Hematopoietic multipotent progenitor cell treated with erythropoietin and hydrocortisone succinate and interleukin-3 and kit ligand, for 17 days (in vitro differentiated cells): ENCODE measurements at regions not wholly inside any gene's neighbourhood (a gene's known extent, or its start where the extent isn't known, plus 50 kb on each side); places are given as distances from the start of the nearest gene placed in this dataset.

Experiments
- DNase-seq: peaks from one replicate; pipeline ENCODE4 v3.0.0-alpha.2; 2015; ENCODE audit warnings: low spot score

DNA sequence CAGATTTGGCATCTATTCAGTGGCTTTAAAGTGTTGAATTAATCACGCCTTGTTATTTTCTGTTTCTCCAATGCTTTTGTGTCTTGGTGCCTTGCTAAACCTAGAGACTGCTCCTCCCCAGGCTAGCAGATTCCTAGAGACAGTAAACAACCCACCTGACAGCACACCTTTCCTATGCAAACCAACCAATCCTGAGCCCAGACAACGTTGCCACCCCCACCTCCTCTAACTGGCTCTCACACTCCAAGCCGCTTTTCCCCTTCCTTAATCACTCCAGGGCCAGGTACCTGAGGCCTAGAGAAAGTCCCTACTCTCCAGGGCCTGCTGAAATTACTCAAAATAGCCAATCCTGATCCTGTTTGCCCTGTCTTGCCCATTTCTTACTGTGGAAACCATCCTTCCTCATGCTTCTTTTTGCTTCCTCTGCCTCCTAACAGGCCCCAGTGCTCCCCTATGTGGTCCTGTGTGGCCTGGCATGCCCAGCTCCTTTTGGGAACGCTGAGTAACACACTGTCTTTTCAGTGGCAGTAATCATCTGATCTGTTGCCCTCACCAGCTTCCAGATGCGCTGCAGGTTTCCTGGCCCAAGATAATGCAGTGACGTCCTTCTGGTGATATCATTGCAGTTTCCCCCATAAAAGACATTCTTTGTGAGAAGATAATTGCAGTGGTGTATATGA, 53.4 kb downstream of the GAS1 start:
- no peak for DNase-seq

DNA sequence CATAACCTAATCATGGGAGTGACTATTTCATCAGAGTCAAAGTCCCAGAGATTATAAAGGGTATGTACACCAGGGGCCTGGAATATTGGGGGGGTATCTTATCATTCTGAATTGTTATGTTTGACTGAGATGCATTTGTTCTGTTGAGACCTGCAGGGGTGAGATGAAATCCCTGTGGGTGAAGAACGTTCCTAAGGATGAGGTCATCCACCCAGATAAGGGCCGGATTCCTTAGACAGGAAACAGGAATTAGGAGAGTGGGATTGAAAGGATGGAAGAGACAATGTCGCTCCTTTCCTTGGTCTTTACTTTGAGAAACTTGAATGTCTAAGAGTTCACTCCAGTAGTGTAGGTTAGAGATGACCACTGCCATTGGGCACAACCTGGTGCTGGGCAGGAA, 54.7 kb downstream of the GAS1 start:
- DNase-seq = no peak

DNA sequence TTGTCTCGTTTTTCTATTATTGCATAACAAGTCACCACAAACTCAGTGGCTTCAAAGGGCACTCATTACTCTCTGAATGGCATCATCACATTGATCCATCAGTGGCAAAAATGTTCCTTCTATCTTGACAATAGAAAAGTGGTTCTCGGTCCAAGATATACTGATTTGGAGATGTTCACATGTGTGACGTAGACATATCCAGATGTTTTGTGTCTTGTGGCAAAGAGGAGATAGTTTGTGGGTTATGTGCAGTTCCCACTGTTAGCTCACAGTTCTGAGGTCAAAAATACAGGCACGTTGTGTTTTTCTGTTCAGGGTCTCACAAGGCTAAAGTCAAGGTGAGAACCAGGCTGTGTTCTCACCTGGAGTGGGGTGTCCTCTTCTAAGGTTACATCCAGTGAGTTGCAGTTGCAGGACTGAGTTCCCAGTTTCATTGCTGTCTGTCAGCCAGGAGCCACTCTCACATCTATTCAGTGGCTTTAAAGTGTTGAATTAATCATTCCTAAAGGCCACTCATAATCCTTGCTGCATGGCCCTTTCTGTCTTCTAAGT, 55.3 kb downstream of the GAS1 start:
- no peak for DNase-seq

DNA sequence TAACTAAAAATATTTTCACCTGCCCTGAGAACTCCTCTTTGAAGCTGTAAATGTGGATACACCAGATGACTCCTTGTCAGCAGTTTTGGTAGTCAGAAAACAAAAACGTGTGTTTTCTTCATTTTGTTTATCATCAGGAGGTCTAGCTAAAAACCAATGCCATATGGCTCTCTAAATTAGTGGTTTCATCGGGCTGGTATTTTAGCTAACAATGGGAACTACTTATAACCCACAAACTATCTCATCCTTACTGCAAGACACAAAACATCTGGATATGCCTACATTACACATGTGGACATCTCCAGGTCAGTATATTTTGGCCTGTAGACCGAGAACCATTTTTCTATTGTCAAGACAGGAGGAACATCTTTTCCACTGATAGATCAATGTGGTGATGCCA, 56.2 kb downstream of the GAS1 start:
- no peak for DNase-seq

DNA sequence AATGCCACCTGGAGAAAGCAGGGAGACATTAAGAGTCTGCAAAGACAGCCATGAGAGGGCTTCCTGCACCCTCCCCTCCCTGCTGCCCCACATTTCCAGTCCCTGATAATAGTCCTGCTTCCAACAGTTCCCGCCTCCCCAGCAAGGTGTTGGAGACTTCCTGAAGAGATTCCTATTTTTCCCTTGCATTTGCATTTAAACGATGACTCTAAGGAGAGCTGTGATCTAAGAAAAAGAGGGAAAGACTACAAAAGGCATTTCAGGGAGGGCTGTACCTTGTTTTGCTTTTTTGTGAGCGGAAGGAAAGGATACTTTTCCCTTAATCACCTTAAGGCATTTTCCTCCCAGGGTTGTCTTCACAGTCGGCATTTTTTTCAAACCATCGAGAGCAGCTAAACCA, 62.1 kb downstream of the GAS1 start:
- no peak for DNase-seq

DNA sequence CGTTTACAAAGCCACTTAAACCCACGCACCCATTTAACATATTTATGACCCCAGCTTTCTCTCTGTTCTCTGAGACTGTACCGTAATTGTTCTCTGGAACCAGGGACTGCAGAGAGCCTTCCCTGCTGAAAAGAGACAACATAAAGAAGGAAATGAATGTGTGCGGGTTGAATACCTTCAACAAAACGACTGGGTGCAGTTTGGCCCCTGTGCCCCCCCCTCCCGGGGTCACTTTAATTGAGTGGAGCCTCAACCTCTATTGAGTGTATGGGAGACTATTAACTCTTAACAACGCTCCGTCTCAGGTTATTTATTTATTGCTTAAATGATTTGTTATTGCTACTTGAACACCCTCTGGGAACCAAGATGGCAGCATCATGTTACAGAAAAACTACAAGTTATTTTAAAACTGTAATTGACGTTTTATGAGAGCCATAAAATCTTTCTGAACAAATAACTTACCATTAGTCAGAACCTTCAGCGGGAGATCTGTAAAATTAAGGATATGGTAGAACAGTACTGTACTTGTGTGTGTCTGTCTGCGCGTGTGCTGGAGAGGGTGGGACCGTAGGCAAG, 70.6 kb downstream of the GAS1 start:
- DNase-seq = no peak

DNA sequence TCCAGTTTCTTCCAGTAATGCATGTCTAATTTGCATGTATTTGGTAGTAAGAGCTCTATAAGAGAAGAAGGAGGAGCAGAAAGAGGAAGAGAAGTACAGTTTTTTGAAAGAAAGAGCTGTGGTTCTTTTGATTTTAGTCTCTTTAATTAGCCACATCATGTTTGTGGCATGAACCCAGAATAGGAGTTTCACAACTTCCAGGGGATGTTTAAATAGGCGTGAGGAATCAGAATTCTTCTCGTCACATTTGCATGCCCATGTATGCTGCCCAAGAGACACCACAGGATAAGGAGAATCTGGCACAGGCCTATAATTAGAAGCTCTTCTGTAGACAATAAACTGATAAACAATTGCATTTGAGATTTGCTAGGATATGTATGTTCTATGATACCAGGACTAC, 78.7 kb downstream of the GAS1 start:
- DNase-seq = no peak

DNA sequence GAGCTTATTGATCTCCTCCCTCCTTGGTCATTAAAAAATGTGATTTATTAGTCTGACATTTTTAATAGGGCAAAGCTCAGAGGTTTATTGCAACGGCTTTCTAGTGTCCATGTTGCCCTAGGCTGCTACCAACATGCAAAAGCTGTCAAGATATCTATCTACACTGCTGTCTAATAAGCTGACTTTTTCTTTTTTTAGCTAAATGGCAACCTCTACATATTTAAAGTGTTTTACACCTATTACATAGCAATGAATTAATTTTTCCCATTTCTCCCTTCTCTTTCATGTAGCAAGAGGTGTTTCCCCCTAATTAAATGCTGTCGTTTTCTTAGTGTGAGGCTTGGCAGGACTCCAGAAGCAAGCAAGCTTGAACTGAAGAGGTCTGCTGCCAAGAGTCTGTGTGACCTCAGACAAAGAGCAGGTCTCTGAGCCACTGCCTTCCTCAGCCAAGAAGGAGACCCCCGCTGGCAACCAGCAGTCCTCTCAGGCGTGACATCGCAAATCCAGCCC, 79.4 kb downstream of the GAS1 start:
- no peak for DNase-seq

DNA sequence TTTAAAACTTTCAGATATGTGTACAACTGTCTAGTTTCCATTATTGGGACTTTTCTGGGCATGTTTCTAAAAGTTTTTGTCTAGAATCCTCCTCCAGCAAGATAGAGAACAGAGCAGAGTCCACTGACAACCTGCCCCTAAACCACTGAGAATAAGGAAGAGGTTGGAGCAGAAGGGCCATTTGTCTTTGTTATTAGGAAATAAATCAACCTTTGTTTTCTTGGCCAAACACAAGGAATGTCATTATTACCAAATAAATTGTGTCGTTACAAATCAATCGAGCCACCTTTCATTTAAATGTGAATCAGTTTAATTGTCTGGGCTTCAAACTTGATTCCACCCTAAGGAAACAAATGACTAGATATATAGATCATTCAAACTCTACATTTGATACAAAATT, 81.4 kb downstream of the GAS1 start:
- DNase-seq = no peak

DNA sequence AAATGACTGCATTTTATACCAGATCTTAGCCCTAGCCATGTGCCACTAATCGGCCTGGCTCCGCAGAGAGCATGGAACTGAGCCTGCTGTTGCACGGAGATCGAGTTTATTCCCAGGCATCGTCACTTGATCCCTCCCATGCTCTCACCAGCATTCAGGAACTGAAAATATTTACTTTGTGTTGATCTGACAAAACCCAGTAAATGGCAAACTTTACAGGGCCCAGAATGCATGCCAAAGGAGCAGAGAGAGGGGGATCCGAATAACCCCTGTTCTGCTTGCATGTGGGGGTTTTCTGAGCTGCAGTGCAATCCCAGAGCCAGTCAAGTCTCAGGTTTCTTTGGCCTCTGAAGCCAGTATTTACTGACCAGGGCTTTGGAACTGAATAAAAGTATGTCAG, 87.3 kb downstream of the GAS1 start:
- DNase-seq = no peak

DNA sequence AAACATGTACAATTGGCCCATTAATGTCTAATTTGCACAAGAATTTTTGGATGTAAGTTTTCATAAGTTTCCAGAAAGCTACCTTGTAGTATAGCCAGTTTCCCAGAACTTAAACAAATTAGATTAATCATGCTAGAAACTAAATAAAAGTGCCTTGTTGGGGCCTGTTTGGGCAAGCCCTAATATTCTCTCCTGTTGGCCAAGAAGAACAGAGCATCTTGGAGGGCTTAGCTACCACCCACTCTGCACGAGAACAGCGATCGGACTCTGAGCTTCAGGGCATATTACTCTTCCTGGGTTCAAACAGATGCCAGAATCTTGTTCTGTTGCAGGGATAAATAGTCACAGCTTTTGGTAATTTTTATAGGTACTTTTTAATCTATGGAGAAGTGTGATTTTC, 88.2 kb downstream of the GAS1 start:
- no peak for DNase-seq

DNA sequence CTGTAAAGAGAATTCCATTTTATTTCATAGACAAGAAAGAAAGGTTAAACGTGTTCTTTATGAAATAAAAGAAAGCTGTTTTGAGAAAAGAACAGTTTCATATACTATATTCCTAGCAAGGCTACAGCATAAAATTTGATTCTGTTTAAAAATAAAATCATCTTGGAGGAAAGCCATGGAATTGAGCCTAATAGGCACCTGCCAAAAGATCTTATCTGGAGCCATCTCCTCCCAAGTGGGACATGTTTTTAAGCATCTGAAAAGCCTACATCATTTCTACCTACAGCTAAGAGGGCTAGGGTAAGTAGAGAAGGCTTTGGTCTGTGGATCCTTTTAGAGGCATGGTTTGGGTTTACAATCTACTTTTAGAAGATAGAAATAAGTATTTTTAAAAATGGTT, 89.3 kb downstream of the GAS1 start:
- no peak for DNase-seq

DNA sequence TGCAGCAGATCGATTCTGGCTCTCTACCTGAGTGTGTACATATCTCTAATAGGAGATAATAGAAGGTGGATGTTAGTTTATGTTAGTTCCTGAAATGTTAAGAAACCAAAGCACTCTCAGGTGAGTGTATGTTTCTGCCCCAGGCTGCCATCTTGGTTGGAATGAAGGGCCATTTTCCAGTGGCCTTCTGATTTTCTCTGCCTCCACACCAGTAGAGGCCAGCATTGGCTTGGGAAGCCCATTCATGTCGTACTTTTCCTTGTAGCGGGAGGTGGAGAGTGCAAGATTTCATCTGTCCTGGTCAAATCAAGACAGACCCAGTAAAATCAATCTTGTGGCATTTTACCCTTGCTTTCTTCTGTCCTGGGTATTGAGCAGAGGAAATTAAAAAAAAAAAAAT, 91.0 kb downstream of the GAS1 start:
- DNase-seq = no peak

DNA sequence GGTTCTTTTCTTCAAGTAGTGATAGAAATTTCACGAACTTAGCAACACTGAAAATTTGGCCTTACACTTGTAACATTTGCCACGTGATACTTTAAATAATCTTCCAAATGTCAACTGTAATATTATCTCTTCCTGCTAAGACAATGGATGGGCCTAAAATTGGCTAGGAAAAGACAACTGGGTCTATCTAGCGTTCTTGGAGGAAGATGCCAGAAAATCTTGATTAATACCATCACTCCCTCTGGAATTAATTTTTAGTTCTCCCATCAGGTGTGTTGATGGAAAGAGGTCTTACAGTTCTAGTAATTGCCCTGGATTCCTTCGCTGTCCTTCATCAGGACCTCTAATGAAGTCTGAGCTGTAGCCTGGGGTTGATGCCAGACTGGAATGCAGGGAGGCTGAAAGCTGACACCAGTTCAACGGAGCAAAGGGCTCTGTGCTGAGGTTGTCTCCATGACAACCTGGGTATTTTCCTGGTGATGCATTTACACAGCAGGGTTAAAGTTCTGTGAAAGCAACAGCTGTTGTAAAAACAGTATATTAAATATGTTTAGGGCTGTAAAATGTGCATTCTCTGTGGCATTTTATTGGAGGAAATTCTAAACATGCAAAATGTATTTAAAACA, 92.3 kb downstream of the GAS1 start:
- DNase-seq = no peak

DNA sequence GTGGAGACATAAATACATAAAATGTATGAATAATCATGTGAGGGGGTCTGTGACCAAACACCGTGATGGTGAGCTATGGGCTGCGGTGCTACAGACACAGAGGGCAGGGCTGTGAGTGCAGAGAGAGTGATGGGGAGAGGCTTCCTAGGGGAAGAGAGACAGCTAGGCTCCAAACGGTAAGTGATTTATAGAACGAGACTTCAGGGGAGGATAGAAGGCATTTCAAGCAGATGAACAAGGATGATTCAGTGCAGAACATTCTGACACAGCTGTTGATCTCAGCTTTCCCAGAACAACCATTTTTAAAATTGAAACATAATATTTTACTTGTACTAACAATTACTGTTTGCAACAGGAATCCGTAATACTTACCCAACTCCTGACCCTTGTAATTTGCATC, 100.7 kb downstream of the GAS1 start:
- no peak for DNase-seq

DNA sequence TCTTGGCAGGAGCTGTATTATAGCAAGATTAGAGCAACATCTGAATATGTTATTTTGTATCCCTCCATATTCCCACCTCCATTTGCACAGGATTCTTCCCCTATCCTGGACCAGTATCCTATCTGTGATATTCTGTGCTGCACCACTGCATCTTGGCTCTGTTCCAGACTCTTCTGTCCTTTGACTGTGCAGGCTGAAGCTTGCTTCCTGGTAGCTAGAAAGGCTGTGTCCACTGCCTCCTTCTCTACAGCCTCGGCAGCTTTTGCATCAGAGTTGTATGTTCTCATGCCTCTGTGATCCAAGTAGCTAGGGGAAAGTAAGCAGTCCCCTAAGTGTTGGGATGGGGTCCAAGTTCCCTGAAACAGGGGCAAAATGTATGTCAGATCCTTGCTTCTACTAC, 104.1 kb downstream of the GAS1 start:
- DNase-seq = no peak

DNA sequence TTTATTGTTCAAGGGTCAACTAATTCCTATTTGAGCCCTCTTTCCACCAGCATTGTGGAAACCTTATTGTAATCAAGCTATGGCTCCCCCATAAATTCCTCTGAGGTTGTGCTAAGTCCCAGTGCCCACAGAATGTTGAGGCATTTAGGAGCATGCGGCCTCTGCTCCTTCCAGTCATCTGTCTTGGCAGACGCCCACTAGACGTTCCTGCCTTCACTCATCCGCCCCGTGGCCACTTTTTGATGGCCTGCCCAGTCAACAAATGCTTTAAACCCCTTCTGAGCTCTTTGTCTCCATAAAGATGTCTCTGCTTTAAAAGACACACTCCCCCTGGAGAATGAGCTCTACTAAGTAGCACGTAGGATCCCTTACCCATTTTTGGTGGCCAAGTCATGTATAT, 104.7 kb downstream of the GAS1 start:
- DNase-seq = no peak

DNA sequence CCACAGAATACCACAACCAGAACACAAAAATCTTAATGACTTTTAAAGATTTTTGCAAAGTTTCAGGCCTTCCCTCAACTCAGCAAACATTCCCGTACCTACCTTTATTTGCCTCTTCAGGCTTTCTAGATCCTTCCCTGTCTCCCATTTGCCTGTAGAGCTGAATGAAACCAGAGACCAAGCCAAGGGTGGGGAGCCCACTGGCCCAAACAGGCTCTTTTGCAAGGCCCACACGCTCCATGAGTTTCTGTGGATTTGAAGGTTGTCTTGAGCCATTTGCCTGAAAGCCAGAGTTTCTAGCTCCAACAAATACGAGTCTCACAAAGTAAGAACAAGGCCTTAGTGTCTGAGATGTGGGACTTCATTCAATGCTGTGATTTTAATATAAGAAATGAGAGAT, 107.8 kb downstream of the GAS1 start:
- DNase-seq = no peak

DNA sequence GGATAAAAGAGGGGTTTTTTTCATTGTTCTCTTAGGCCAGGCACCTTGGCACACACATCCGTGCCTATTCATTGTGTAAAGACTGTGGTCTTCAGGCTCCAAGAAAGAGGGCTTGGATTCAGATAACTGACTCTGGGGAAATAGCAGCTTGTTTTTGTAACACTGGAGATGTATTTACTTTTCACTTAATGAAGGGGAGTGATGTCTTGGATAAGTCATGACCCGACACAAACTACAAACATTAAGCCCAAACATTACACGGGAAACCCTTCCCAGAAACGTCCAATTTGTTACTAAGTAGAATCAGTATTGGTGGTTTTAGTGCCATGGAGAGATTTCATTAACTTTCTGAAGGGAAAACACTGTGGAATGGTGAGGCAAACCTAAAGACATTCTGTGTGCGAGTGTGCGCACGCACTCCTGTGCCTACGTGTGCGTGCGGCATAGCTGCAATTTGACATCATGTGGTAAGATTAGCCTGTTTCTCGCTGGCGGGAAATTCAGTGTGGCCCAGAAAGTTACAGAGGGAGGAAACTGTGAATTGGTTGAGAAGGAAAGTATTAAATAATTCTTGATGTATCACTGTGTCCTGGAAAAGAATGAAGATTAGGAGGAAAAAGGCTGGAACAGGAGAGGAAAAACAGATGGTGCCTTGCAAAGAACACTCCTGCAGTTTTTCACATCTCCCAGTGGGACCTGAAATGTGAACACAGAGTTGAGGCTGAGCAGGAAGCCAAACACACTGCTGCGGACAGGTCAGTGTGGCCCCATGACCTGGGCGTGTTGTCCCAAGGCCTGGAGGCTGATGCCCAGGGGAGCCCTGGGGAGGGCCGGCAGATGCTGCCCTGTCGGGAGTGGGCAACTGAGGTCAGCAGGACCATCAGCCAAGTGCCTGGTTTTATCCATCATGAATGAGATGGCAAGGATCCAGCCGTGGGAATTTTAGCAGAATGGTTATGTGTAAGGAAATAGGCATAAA, 108.5 kb downstream of the GAS1 start:
- no peak for DNase-seq

DNA sequence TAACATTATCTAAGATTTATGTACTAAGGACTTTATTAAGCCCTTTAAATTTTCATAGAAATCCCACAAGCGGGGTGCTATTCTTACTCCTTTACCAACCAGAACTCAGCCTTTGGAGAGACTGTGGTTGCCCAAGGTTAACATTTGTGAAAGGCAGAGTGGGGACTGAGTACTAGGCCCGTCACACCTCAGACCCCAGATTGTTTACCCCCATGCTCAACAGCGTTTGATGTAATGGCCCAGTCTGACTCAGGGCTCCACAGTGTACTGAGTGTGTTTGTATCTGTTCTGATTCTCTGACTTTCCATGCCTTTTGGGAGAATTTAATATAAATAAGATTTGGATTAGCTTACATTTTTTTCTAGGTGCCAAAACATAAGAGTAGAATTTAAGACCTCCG, 110.0 kb downstream of the GAS1 start:
- DNase-seq = no peak

DNA sequence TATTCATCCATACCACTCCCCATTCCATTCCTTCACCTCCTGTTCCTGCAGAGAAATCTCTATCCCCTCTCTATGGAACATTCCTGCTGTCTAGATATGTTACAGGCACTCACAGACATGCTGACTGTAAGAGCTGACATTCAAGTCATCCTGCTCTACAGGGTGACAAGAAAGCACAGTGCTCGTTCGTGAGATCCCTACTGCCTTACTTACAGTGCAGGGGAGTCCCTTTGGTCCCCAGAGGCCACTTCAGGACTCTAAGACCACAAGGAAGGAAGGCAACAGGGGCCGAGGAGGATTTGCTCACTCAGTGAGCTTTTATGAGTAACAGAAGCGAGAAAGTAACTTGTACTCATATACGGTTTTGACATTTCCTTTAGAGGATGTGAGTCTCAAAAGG, 110.5 kb downstream of the GAS1 start:
- no peak for DNase-seq

DNA sequence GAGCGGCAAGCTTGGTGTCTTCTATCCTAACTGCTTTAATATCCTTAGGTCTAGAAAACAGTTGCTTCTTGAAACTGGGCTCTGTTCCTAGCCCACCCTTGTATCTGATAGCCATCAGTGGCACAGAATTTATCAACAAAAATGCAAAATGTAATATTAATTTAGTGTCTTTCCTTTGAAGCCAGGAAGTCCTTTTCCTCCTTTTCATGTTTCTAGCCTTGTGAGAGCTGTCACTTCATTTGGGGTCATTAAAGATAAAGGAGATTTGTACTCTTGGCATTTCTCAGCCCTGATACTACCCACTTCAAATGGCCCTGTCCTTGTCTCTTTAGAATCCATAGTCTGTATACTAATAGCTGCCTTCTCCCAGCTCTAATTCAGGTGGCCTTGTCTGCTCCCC, 111.0 kb downstream of the GAS1 start:
- no peak for DNase-seq
